Activated CD4-positive, alpha-beta T cell treated with anti-CD3 and anti-CD28 coated beads for 24 hours (primary cell): ENCODE measurements at regions not wholly inside any gene's neighbourhood (a gene's known extent, or its start where the extent isn't known, plus 50 kb on each side); places are given as distances from the start of the nearest gene placed in this dataset.

ENCODE experiments used
- DNase-seq, 2 donors: peaks; one replicate each; pipeline ENCODE4 v3.0.0-alpha.2; 2020; ENCODE audit warnings: low read depth in 2 of 2

GRCh38 chr2:37425408-37425807, 81.0 kb downstream of the QPCT start:
- DNase-seq, result no peak

GRCh38 chr2:37427241-37427640, 82.8 kb downstream of the QPCT start:
- DNase-seq, result no peak

GRCh38 chr2:37436323-37436722, 91.9 kb downstream of the QPCT start:
- DNase-seq, result no peak

GRCh38 chr2:37439131-37439642, 94.8 kb downstream of the QPCT start:
- DNase-seq, result no peak

GRCh38 chr2:37441055-37441454, 96.6 kb downstream of the QPCT start:
- no peak for DNase-seq

GRCh38 chr2:37443082-37443481, 98.7 kb downstream of the QPCT start:
- DNase-seq, result no peak

GRCh38 chr2:37447446-37447845, 103.0 kb downstream of the QPCT start:
- DNase-seq, result no peak

- DNase-seq, result no peak
Measured at GRCh38 chr2:37448342-37449120, 104.1 kb downstream of the QPCT start.

- DNase-seq, result no peak
Measured at GRCh38 chr2:37449761-37450296, 105.4 kb downstream of the QPCT start.

- DNase-seq, result no peak
Measured at GRCh38 chr2:37453027-37453426, 108.6 kb downstream of the QPCT start.

- DNase-seq, result no peak
Measured at GRCh38 chr2:37454851-37455762, 110.7 kb downstream of the QPCT start.

- peak in 1 of 2 donors; percentile 1 for DNase-seq
Measured at GRCh38 chr2:37456479-37456878, 112.0 kb downstream of the QPCT start.

- DNase-seq, result no peak
Measured at GRCh38 chr2:37457401-37457901, 113.0 kb downstream of the QPCT start.

- DNase-seq, result no peak
Measured at GRCh38 chr2:37458133-37458532, 113.7 kb downstream of the QPCT start.

- no peak for DNase-seq
Measured at GRCh38 chr2:37459095-37459981, 114.9 kb downstream of the QPCT start.

- no peak for DNase-seq
Measured at GRCh38 chr2:37460896-37461229, 116.4 kb downstream of the QPCT start.

GRCh38 chr2:37464067-37464466, 119.6 kb downstream of the QPCT start:
- DNase-seq, result no peak

- DNase-seq, result no peak
Measured at GRCh38 chr2:37466533-37467222, 122.2 kb downstream of the QPCT start.

GRCh38 chr2:37468170-37468569, 123.7 kb downstream of the QPCT start:
- no peak for DNase-seq

- no peak for DNase-seq
Measured at GRCh38 chr2:37469126-37469525, 124.7 kb downstream of the QPCT start.

- DNase-seq, result no peak
Measured at GRCh38 chr2:37471104-37471503, 126.7 kb downstream of the QPCT start.
